Loucy (cell line): ENCODE measurements at regions not wholly inside any gene's neighbourhood (a gene's known extent, or its start where the extent isn't known, plus 50 kb on each side); places are given as distances from the start of the nearest gene placed in this dataset.

Experiments used
- EZH2phosphoT487 ChIP-seq: fragments of 200-600 bp; IDR thresholded peaks from 2 replicates; pipeline ENCODE4 v1.6.1; 2018; ENCODE audit warnings: antibody characterized with exemption, mild to moderate bottlenecking, moderate library complexity, borderline replicate concordance
- TF ChIP-seq, protein P1 (sequence below): fragments of 200-600 bp; sonication (generic); conservative IDR thresholded peaks from 2 replicates; pipeline ENCODE4 v1.5.1; 2014; ENCODE audit warnings: mild to moderate bottlenecking, antibody characterized with exemption, low read length

DNA sequence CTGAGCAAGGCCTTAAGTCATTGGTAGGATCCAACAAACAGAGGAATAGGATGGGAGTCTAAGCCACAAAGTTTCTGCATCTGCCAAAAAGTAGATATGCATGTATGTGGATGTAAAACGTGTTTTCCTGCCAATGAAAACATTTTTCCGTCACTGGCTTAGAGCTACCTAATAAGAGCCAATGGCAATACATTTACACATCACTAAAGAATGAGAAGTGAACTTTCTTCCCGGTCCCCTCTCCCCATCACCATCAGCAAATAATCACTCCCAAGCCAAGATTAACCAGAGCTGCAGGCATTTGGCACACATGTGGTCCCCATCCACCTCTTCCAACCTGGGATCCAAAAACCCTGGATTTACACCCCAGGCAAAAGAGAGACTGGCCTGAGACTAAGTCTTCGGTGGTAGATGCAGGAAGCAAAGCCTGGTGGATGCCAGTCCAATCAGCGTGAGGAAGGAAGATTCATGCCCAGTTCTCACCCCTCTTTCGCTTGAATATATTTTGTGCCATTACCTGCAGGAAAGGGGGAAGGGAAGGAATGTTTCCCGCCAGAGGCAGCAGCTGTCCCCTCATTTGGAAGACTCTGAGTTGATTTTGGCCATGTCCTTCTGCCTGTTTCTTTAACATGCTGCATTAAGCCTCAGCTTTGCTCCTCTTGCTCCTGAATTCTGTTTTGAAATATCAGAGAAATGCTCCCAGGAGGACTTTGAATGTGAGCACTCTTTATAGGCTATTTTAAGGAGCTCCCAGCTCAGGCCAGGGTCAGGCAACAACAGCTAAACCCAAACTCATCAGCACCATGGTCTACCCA is 131.4 kb downstream of the CHIC2 start:
- TF ChIP-seq, protein P1, sequence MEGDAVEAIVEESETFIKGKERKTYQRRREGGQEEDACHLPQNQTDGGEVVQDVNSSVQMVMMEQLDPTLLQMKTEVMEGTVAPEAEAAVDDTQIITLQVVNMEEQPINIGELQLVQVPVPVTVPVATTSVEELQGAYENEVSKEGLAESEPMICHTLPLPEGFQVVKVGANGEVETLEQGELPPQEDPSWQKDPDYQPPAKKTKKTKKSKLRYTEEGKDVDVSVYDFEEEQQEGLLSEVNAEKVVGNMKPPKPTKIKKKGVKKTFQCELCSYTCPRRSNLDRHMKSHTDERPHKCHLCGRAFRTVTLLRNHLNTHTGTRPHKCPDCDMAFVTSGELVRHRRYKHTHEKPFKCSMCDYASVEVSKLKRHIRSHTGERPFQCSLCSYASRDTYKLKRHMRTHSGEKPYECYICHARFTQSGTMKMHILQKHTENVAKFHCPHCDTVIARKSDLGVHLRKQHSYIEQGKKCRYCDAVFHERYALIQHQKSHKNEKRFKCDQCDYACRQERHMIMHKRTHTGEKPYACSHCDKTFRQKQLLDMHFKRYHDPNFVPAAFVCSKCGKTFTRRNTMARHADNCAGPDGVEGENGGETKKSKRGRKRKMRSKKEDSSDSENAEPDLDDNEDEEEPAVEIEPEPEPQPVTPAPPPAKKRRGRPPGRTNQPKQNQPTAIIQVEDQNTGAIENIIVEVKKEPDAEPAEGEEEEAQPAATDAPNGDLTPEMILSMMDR, result no peak
- TF ChIP-seq EZH2phosphoT487, result no peak
